Astrocyte of the cerebellum (primary cell): ENCODE measurements at regions not wholly inside any gene's neighbourhood (a gene's known extent, or its start where the extent isn't known, plus 50 kb on each side); places are given as distances from the start of the nearest gene placed in this dataset.

Source experiments
- DNase-seq: peaks from one replicate; pipeline ENCODE4 v3.0.0-alpha.2; 2011; ENCODE audit warnings: low read depth
- H3K4me3 ChIP-seq: 2 replicates; pipeline ENCODE4 v1.5.1; 2011; ENCODE audit warnings: mild to moderate bottlenecking, low read depth, low read length, moderate library complexity
- CTCF ChIP-seq: IDR thresholded peaks from 2 replicates; pipeline ENCODE4 v1.5.1; 2012; ENCODE audit warnings: low read length, low read depth, moderate library complexity, mild to moderate bottlenecking; ENCODE audit errors: missing control alignments
- in situ Hi-C: cut with HindIII; loops from 2 replicates; pipeline ENCODE4 v1.10.0; 2017; ENCODE audit warnings: low sequenced_read_pairs

- no peak for TF ChIP-seq CTCF
- DNase-seq = no peak
- in situ Hi-C loops = no loop called here
- no peak overlapping the region for H3K4me3 ChIP-seq
These were observed 328.7 kb upstream of the ATP11B start for GRCh38 chr3:182464513-182465145.

DNA sequence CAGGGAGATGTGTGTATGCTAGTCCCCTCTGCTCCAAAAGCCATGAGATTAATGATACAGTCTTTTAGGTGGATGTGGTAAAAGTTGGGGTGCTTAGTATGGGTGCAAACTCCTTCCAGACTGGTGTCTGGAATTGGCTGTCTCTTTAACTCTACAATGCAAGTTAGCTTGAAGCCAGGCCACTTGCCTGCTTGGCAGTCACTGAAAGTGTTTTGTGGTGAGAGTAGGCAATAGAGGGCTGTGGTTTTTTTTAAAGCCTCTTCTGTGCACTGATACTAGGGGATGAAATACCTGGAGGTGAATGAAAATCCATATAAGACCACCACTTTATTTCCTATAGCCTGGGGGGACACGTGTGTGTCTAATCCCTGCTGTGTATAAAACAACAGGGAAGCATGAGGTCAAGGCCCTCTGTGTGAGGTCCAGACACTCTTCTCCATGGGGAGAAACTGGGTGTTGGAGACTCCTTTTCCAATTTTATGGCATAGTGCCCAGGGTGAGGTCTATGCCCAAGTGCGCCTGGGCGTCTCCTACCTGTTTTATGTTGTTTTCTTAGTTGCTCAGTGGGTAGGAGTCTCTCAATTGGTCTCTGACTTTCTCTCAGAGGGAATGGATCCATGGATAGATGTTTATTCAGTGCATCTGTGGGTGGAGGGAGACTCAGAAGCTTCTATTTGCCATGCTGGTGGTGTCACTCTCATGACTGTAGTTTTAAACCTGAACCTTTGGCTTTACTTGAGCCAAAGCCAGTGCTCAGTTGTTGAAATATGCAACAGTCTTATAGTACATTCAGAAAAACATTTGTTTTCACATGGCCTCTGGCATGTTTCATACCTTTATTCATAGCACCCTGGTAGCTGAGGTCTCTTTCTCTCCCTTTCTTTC lies 327.8 kb upstream of the ATP11B start:
- no peak overlapping the region for H3K4me3 ChIP-seq
- no peak for TF ChIP-seq CTCF
- in situ Hi-C loops = no loop called here
- no peak for DNase-seq

DNA sequence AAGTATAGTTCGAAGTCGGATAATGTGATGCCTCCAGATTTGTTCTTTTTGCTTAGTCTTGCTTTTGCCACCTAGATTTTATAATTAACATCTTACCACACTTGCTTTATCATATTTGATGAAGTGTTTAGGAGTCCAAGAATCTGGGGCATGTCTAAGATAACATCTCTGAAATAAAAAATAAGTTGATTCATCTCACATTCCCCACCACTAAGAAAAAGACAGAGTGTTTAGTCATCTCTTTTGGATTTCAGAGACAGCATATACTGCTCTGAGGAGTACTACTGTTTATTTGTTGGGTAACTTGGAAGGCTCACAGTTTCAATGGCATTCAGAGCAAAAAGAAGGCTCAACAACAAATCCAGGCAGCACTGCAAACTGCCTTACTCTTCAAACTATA lies 324.2 kb upstream of the ATP11B start:
- TF ChIP-seq CTCF = no peak
- DNase-seq = no peak
- in situ Hi-C loops = no loop called here
- no peak overlapping the region for H3K4me3 ChIP-seq

DNA sequence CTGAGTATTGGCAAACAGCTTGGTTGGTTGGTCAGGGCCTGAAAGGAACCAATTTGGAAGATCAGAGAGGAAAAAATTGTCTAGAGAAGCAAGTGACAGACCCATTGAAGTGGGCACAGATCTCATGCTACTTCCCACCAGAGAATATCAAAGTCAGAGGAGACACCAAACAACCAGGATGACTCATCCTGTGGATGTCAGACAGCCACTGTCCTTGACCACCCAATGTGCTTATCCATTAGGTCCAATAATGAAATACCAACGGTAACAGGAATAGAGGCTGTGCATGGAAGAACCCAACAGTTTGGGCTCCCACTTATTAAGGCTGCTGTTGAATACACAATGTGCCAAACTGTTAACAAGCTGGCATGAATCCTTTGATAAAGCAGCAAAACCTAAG lies 323.1 kb upstream of the ATP11B start:
- TF ChIP-seq CTCF = no peak
- in situ Hi-C loops = no loop called here
- H3K4me3 ChIP-seq = no peak overlapping the region
- DNase-seq = no peak

GRCh38 chr3:182473191-182473710 lies 320.1 kb upstream of the ATP11B start:
- DNase-seq = no peak
- no peak for TF ChIP-seq CTCF
- in situ Hi-C loops = no loop called here

GRCh38 chr3:182478369-182478768 lies 314.9 kb upstream of the ATP11B start:
- H3K4me3 ChIP-seq = no peak overlapping the region
- no peak for DNase-seq
- in situ Hi-C loops = no loop called here
- no peak for TF ChIP-seq CTCF

More at GRCh38 chr3:182473191-182473710, 320.1 kb upstream of the ATP11B start:
- H3K4me3 ChIP-seq = no peak overlapping the region
